ENCODE measurements at regions not wholly inside any gene's neighbourhood (a gene's known extent, or its start where the extent isn't known, plus 50 kb on each side); places are given as distances from the start of the nearest gene placed in this dataset.
"Not testable (repeated sequence)": the region's sequence is repeated elsewhere in the genome, so short reads cannot be mapped to it uniquely, and the experiment has no call there.

- TF ChIP-seq, protein P1, sequence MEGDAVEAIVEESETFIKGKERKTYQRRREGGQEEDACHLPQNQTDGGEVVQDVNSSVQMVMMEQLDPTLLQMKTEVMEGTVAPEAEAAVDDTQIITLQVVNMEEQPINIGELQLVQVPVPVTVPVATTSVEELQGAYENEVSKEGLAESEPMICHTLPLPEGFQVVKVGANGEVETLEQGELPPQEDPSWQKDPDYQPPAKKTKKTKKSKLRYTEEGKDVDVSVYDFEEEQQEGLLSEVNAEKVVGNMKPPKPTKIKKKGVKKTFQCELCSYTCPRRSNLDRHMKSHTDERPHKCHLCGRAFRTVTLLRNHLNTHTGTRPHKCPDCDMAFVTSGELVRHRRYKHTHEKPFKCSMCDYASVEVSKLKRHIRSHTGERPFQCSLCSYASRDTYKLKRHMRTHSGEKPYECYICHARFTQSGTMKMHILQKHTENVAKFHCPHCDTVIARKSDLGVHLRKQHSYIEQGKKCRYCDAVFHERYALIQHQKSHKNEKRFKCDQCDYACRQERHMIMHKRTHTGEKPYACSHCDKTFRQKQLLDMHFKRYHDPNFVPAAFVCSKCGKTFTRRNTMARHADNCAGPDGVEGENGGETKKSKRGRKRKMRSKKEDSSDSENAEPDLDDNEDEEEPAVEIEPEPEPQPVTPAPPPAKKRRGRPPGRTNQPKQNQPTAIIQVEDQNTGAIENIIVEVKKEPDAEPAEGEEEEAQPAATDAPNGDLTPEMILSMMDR (conservative IDR thresholded peaks at IDR 0.05): no peak
- no peak overlapping the region for H3K4me3 Mint-ChIP-seq
- H3K27ac Mint-ChIP-seq (ENCODE audit: unreplicated experiment): no peak overlapping the region
- H3K27me3 Mint-ChIP-seq (ENCODE audit: low read depth): no peaks in the 10 kb centered on the region
- no peaks in the 10 kb centered on the region for H3K9me3 Mint-ChIP-seq
- H3K36me3 Mint-ChIP-seq (ENCODE audit: low read depth): no peaks in the 10 kb centered on the region
- H3K4me1 Mint-ChIP-seq: peaks cover 9% of the 10 kb centered on the region
- DNase-seq (ENCODE audit: low read depth, low spot score): no peak
Measured at GRCh38 chr2:212897296-212897695, 254.1 kb downstream of the IKZF2 start.

DNA sequence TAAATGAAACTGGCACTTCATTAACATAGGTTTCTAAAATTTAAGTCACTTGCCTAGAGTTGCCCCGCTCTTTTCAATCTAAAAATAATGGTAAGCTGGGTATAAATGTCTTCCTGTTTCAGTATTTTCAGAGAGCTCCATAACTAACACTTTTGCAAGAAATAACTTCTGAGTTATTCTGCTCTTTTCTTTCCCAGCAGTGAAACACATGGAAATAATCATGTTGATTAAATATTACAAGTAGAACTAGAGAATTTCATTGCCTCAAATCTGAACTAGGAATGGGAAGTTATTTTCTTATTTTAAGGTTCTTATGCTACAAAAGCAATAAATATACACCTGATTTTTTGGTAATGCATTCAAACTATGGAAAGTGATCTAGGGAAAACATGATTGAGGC lies 257.4 kb downstream of the IKZF2 start:
- Mint-ChIP-seq H3K4me1 (peaks cover 14% of the 10 kb centered on the region), H3K36me3 (ENCODE audit: low read depth) (no peaks in the 10 kb centered on the region), H3K27me3 (ENCODE audit: low read depth) (no peaks in the 10 kb centered on the region), H3K4me3 (no peak overlapping the region), H3K27ac (ENCODE audit: unreplicated experiment) (no peak overlapping the region), H3K9me3 (no peaks in the 10 kb centered on the region)
- TF ChIP-seq, protein P1 (conservative IDR thresholded peaks at IDR 0.05): no peak
- no peak for DNase-seq (ENCODE audit: low read depth, low spot score)

DNA sequence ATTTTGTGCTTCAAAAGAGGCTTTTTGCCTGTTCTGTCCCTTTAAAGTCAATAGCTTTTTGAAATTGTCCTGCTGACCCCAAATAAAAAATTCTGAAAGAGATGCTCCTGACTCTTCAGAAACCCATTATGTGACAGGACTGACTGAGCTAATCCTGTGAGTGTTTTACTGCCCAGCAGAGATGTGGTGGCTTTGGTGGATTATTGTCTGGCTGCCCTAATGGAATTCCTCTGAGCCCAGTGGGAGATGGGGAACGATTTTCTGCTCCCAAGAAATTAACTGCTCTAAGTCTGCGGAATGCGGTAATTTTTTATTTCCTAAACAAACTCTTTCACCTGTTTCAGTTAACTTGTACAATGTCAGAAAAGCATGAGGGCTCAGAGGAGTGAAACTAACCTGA lies 258.2 kb downstream of the IKZF2 start:
- no peaks in the 10 kb centered on the region for H3K36me3 Mint-ChIP-seq (ENCODE audit: low read depth)
- H3K4me1 Mint-ChIP-seq: peaks cover 14% of the 10 kb centered on the region
- DNase-seq (ENCODE audit: low read depth, low spot score): no peak
- TF ChIP-seq, protein P1 (conservative IDR thresholded peaks at IDR 0.05): no peak
- no peak overlapping the region for H3K27ac Mint-ChIP-seq (ENCODE audit: unreplicated experiment)
- H3K9me3 Mint-ChIP-seq: no peaks in the 10 kb centered on the region
- no peak overlapping the region for H3K4me3 Mint-ChIP-seq
- no peaks in the 10 kb centered on the region for H3K27me3 Mint-ChIP-seq (ENCODE audit: low read depth)

DNA sequence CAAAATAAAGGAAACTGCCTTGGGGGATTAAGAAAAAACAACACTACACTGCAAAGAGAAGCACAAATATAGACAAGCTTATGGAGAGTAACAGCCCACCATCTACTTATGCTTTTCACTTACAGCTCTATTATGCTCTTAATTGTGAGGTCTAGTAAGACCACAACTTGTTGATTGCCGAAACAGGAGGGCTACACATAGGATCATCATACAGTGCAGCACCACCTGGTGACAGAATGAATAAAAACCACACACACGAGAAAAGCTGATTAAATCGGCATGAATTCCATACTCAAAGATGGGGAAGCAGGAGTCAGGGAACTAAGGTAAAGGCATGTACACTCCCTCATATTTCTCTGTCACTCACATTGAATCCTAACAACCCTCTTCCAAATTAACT lies 259.2 kb downstream of the IKZF2 start:
- no peak for DNase-seq (ENCODE audit: low read depth, low spot score)
- Mint-ChIP-seq H3K4me3 (no peak overlapping the region), H3K27ac (ENCODE audit: unreplicated experiment) (no peak overlapping the region), H3K27me3 (ENCODE audit: low read depth) (no peaks in the 10 kb centered on the region), H3K9me3 (no peaks in the 10 kb centered on the region), H3K36me3 (ENCODE audit: low read depth) (no peaks in the 10 kb centered on the region), H3K4me1 (peaks cover 14% of the 10 kb centered on the region)
- TF ChIP-seq, protein P1 (conservative IDR thresholded peaks at IDR 0.05): peak; percentile 47

DNA sequence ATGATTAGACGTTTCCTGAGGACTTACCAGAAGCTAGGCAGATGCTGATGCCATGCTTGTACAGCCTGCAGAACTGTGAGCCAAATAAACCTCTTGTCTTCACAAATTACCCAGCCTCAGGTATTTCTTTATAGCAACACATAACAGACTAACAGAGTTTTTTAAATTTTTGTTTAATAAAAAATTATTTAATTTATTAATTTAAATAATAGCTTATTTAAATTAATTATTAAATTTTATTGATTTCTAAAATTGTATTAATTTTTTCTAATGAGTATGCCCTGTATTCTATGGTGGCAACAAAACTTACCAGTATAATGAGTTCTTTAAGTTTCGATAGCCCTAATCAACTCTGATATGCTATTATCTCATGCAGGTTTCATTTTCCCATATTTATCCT lies 259.8 kb downstream of the IKZF2 start:
- TF ChIP-seq, protein P1 (conservative IDR thresholded peaks at IDR 0.05): no peak
- H3K27me3 Mint-ChIP-seq (ENCODE audit: low read depth): no peaks in the 10 kb centered on the region
- DNase-seq (ENCODE audit: low read depth, low spot score): no peak
- H3K9me3 Mint-ChIP-seq: peaks cover 1% of the 10 kb centered on the region
- H3K4me3 Mint-ChIP-seq: no peak overlapping the region
- H3K36me3 Mint-ChIP-seq (ENCODE audit: low read depth): no peaks in the 10 kb centered on the region
- peaks cover 14% of the 10 kb centered on the region for H3K4me1 Mint-ChIP-seq
- H3K27ac Mint-ChIP-seq (ENCODE audit: unreplicated experiment): peak overlapping the region; percentile 67

GRCh38 chr2:212882626-212883025 lies 268.8 kb downstream of the IKZF2 start:
- H3K27me3 Mint-ChIP-seq (ENCODE audit: low read depth): no peaks in the 10 kb centered on the region

DNA sequence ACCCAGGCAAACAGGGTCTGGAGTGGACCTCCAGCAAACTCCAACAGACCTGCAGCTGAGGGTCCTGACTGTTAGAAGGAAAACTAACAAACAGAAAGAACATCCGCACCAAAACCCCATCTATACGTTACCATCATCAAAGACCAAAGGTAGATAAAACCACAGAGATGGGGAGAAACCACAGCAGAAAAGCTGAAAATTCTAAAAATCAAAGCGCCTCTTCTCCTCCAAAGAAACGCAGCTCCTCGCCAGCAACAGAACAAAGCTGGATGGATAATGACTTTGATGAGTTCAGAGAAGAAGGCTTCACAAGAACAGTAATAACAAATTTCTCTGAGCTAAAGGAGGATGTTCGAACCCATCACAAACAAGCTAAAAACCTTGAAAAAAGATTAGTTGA lies 274.9 kb downstream of the IKZF2 start:
- H3K36me3 Mint-ChIP-seq (ENCODE audit: low read depth); DNase-seq (ENCODE audit: low read depth, low spot score); H3K27ac Mint-ChIP-seq (ENCODE audit: unreplicated experiment); H3K27me3 Mint-ChIP-seq (ENCODE audit: low read depth); H3K4me3 Mint-ChIP-seq; H3K4me1 Mint-ChIP-seq; H3K9me3 Mint-ChIP-seq: not testable (repeated sequence)

More at GRCh38 chr2:212882626-212883025, 268.8 kb downstream of the IKZF2 start:
- no peak overlapping the region for H3K4me3 Mint-ChIP-seq
- H3K4me1 Mint-ChIP-seq: no peaks in the 10 kb centered on the region
- peaks cover 2% of the 10 kb centered on the region for H3K36me3 Mint-ChIP-seq (ENCODE audit: low read depth)
- peaks cover 15% of the 10 kb centered on the region for H3K9me3 Mint-ChIP-seq
- H3K27ac Mint-ChIP-seq (ENCODE audit: unreplicated experiment): no peak overlapping the region
- TF ChIP-seq, protein P1 (conservative IDR thresholded peaks at IDR 0.05): no peak
- DNase-seq (ENCODE audit: low read depth, low spot score): no peak

DNA sequence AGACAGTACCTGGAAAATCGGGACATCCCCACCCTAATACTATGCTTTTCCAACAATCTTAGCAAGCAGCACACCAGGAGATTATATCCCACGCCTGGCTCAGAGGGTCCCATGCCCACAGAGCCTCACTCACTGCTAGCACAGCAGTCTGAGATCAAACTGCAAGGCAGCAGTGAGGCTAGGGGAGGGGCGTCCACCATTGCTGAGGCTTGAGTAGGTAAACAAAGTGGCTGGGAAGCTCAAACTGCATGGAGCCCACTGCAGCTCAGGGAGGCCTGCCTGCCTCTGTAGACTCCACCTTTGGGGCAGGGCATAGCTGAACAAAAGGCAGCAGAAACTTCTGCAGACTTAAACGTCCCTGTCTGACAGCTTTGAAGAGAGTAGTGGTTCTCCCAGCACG lies 275.5 kb downstream of the IKZF2 start:
- not testable (repeated sequence) for H3K9me3 Mint-ChIP-seq; DNase-seq (ENCODE audit: low read depth, low spot score); H3K4me3 Mint-ChIP-seq; H3K36me3 Mint-ChIP-seq (ENCODE audit: low read depth); H3K27ac Mint-ChIP-seq (ENCODE audit: unreplicated experiment); H3K4me1 Mint-ChIP-seq; H3K27me3 Mint-ChIP-seq (ENCODE audit: low read depth)

All from neural crest cell (in vitro differentiated cells).